ENCODE measurements at regions not wholly inside any gene's neighbourhood (a gene's known extent, or its start where the extent isn't known, plus 50 kb on each side); places are given as distances from the start of the nearest gene placed in this dataset.
A peak's percentile ranks its signal among the peaks of the same experiment; 100 is the strongest.
"Not testable (repeated sequence)": the region's sequence is repeated elsewhere in the genome, so short reads cannot be mapped to it uniquely, and the experiment has no call there.

DNA sequence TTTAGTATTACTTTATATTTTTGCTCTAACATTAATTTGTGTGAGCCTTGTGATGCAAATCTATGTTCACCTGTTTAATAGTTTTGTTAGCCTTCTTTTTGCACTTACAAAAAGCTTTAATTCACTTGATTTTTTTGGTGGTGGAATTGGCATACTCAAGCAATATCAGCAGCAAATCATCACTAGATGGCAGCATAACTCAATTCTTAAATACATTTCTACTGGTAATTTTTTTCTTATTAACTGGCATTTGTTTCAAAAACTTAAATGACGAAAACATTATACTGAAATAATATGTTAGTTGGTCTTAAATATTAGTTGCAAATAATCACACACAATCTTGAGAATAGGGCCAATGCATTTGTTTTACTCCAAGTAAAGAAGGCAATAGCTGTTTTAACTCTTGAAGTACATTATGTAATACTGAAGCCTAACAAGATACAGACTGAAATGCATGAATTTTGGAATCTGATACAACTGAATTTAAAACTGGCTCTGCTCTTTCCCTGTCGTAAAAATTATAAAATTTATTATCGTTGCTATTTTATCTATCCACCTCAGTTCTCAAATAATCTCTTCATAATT, 151.5 kb downstream of the ATXN7L3B start:
- peak; percentile 25 for DNase-seq

DNA sequence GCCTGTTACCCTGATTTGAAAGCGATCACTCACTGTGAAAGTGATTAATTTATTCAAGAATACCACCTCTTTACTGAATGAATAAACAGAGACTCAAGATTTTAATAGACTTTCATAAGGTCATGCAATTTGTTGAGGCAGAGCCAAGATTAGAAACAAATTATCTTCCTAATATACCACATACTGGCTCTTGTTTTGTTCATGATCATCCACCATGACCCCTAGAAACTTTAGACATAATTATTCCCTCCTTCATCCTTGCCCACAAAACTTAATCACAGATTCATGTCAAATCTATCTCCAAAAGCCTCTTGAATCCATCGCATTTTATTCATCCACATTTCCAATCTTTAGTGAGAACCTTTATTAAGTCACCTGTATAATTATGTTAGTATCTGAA, 152.3 kb downstream of the ATXN7L3B start:
- no peak for DNase-seq

DNA sequence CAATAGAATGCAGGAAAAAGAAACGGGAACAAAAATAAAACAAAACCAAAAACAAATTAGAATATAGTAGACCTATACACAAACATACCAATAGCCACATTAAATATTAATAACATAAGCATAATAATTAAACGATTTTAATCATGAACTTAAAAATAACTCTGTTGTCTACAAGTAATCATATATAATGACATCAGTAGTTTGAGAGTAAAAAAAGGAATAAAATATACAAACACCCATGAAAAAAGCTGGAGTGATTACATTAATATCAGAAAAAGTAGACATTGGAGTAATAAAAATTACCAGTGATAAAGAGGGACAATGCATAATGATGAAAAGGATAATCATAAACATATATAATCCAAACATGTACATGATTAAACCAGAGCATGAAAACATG, 181.8 kb downstream of the ATXN7L3B start:
- no peak for DNase-seq

DNA sequence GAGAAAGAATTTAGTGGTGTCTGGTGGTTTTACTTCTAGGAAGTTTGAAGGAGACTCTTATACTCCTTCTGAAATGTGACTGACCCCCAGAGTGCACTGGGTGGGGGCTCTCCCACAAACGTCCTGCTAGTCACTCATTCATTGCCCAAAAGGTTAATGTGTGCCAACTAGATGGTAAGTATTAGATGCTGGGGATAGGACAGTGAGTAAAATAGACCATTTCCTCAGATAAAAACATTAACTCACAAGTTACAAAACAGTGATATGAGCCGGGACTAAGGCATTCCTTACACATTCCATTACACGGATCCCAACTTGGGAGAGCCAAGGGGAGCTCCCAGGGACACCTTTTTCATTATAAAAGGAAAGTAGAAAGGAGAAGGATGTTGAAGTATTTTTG, 185.1 kb downstream of the ATXN7L3B start:
- no peak for DNase-seq

DNA sequence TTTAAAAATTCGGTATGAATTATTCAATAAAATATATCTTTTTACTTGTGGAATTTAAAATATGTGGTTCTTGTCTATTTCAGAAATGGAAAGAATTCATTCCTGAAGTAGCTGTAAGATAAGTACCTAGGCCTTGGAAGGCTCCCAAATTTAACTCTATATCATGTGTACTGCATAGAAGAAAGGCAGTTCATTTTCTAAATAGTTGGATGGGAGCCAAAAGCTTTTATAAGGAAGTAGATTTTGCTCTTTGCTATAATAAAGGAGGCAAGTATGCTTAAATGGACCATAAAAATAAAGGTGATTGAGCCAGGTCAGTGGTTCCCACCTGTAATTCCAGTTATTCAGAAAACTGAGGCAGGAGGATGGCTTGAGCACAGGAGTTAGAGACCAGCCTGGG, 187.5 kb downstream of the ATXN7L3B start:
- no peak for DNase-seq

DNA sequence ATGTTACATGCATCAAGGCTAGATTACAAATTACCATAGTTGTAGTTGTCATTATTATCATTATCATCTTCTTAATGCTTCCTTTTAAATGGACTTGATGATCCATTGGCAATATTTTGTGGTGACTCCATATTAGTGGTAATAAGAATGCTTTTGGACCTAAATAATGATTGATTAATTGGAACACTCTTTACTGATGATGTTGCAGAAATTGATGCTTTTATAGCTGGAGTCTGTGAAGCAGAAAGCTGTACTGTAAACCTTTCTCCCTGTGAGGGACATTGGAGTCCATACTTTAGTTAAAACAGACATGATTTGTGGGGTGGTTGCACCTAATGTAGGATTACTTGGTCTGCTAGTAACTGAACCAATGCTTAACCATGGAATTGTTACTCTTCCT, 190.4 kb downstream of the ATXN7L3B start:
- no peak for DNase-seq

DNA sequence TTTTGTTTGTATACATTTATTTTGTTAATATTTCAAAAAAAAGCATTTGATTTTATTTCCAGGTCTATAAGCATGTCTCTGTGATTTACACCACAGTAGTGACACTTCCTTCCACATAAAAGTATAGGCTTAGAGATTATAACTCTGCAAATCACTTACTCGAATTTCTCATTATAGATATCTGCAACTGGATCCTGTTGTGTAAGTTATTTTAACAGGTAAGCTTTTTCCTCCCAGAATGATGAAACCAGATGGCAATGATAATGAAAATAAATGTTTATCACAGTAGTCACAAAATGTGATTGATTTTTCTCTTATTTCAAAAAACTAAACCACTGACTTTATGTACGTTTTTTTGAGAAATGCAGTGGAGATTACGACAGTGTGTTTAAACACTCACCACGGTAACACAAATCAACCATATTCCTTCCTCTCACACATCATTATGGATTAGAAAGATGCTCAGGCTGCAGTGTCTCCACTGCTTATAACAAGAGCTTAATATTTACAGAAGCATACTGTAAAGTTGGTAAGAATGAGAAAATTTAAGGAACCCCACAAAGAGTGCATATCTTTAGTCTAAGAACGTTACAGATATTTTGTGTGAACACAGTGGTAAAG, 194.6 kb downstream of the ATXN7L3B start:
- DNase-seq, result no peak

DNA sequence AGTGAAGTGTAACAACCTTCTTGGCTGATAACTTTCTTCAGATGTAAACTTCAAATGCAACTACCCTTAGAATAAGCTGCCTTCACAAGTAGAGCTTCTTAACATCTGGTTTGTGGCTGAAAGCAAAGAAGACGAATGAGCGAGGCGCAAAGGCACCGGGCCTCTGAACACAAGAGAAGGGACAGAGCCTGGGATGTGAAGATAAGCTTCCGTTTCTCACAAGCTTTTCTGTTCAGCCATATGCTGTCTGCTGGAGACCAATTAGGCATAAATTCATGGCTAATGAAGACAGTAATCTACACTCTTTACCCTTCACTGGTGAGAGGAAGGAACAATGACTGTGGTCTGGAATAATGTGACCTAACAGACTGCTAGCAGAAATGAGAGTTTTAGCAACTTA, 195.2 kb downstream of the ATXN7L3B start:
- no peak for DNase-seq

DNA sequence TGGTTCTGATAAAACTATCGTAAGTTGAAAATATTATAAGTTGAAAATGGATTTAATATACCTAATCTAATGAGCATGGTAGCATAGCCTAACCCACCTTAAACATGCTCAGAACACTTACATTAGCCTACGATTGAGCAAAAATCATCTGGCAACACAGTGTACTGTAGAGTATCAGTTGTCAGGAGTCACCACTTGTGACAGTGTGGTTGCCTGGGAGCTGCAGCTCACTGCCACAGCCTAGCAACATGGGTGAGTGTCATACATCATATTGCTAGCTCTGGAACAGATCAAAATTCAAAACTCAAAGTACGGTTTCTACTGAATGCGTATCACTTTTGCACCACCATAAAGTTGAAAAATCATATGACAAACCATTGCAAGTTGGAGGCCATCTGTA, 203.5 kb downstream of the ATXN7L3B start:
- no peak for DNase-seq

DNA sequence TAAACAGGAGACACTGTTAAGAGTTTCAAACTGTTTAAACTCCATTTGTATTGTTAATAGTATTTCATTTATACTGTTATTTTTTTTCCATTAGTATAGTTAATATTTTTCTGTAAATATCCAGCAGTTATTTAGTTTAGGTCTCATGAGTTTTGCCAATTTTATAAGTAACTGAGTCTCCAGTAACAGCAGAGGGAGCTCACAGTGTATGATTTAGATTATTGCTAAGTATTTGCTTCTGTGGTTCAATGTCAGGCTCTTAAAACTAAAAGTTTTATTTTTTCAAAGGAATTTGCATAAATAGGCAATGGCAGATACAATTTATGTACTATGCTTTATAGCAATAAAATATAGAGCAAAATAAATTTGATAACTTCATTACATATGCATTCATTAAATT, 209.7 kb downstream of the ATXN7L3B start:
- no peak for DNase-seq

DNA sequence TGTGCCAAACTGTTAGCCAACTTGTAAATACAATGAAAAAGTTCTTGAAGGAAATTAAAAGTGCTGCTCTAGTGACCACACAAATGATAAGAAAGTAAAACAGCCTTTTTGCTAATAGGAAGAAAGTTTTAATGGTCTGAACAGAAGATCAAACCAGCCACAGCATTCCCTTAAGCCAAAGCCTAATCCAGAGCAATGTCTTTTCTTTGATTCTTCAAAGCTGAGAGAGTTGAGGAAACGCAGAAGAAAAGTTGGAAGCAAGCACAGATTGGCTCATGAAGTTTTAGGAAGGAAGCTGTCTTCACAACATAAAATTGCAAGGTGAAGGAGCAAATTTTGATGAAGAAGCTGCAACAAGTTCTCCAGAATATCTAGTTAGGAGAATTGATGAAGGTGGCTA, 213.8 kb downstream of the ATXN7L3B start:
- no peak for DNase-seq

DNA sequence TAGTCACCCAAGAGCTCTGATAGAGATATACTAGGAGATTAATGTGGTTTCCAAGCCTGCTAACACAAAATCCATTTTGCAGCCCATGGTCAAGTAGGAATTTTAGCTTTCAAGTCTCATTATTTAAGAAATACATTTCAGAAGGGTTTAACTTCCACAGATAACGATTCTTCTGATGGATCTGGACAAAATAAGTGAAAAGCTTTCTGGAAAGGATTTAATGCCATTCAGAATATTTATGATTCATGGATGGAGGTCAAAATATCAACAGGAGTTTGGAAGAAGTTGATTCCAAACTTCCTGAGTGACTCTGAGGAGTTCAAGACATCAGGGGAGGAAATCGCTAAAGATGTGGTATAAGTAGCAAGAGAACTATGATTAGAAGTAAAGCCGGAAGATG, 214.6 kb downstream of the ATXN7L3B start:
- no peak for DNase-seq

DNA sequence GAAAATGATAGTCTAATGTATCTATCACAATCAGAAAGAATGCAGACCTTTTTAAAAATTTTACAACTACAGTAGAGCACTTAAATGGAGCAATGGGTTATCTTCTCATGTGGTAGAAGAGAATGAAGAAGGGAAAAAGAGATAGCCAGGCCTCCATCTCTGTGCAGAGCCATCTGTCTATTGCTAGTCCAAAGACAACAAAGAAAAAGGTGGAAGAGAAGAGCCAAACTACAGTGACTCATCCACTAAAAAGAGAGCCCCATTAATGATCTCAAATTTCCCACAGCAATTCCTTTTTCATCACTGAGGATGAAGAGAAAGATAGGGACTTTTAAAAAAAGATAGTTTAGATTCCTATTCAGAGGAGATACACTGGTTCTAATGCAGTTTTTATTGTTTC, 232.9 kb downstream of the ATXN7L3B start:
- no peak for DNase-seq

DNA sequence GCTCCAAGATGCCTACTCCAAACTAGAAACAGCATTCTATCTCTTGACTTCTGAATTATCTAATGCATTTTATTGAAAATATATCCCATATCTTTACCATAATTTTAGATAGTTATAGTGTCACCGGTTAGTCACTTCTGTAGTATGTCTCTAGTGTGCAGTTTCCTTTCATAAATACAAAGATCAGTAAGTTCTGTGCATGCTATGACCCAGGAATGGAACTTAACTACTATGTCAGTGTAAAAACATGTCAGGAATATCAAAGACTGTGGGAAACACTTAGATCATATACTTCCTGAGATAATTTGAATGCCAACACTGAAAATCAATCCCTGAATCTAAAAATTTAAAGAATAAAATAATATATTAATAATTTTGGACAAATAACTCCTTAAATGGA, 237.6 kb downstream of the ATXN7L3B start:
- DNase-seq, result no peak

DNA sequence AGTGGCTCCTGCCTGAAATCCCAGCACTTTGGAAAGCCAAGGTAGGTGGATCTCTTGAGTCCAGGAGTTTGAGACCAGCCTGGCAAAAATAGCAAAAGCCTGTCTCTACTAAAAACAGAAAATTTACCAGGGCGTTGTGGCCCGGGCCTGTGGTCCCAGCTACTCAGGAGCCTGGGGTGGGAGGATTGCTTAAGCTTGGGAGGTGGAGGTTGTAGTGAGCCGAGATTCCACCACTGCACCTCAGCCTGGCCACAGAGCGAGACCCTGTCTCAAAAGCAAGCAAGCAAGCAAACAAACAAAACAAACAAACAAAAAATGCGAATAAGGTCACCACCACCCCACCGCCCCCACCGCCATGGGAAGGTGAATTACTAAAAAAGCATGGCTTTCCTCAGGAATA, 238.7 kb downstream of the ATXN7L3B start:
- DNase-seq, result no peak

DNA sequence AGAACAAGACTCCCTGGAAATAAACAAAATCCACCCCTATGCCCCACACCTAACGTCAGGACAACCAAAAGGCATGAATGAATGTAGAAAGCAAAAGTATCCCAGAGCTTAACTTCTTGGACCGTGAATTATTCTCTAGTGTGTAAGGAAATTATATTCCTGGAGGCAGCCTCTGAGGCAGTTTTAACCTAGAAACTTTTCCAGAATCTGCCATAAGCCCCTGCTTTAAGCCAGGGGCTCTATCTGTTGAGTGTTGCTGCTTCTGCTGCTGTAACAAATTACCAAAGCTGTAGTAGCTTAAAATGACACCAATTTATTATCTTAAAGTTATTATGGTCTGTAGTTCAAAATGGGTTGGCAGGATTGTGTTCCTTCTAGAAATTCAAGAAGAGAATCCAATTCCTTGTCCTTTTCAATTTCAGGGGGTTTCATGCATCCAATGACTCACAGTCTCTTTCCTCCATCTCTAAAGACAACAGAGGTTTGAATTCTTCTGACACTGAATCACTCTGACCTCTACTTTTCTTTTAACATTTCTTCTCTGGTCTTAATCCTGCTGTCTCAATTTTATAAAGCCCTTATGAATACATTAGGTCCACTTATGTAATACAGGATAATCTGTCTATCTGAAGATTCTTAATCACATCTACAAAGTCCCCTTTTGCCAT, 242.7 kb downstream of the ATXN7L3B start:
- no peak for DNase-seq

DNA sequence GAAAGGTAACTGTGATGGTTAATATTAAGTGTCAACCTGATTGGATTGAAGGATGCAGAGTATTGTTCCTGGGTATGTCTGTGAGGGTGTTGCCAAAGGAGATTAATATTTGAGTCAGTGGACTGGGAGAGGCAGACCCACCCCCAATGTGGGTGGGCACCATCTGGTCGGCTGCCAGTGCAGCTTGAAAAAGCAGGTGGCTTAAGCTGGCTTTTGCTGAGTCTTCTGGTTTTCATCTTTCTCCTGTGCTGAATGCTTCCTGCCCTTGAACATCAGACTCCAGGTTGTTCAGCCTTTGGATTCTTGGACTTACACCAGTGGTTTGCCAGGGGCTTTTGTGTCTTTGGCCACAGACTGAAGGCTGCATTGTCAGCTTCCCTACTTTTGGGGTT, 243.2 kb downstream of the ATXN7L3B start:
- not testable (repeated sequence) for DNase-seq

DNA sequence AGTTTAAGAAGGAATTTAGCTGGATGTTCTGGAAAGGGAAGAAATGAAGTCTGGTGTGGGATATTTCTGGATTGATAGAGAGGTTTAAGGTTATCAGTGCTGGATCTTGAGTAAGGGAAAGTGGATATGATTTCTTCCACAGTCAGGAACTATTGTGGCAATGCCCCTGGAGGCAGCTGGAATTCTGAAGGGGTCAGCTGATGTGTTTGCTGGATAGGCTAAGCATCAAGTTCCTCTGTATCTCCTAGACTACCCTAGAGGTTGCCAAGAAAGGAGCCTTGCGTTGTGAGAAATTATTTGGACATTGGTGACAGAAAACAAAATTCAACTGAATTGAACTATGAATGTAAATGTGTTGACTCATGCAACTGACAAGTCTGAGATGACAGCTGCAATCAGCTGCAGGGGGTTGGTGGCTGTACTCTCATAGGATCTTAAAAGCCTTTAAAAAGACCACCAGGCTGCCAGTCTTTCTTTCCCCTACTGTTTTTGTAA, 244.4 kb downstream of the ATXN7L3B start:
- DNase-seq, result no peak

DNA sequence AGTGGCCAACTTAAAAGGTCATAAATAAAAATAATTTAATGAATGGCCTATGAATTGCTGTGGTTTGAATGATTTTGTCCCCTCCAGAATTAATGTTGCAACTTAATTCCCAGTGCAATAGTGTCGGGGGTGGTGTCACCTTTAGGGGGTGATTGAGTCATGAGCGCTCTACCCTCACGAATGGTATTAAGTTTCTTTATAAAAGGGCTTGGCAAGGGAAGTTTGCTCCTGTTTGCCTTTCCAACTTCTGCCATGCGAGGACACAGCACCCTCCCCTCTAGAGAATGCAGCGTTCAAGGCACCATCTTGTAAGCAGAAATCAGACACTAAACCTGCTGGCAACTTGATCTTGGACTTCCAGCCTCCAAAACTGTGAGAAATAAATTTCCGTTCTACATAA, 253.3 kb downstream of the ATXN7L3B start:
- no peak for DNase-seq

DNA sequence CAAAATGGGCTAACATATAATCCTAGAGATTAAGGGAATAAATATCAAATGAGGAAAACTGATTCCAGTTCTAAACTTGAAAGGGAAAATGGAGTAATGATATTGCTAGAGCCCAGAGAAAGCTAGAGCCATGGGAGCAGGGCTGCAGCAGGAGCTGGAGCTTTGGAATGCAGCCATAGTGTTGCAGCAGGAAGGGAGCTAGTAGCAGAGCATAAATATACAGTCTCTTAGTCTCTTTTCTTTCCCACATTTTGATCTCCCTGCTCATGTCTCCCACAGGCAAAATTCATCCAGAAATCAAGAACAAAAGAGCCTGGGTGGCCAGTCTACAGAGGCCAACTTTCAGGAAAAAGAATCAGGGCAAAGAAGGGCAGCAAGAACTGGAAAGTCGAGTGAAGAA, 253.7 kb downstream of the ATXN7L3B start:
- DNase-seq, result no peak

DNA sequence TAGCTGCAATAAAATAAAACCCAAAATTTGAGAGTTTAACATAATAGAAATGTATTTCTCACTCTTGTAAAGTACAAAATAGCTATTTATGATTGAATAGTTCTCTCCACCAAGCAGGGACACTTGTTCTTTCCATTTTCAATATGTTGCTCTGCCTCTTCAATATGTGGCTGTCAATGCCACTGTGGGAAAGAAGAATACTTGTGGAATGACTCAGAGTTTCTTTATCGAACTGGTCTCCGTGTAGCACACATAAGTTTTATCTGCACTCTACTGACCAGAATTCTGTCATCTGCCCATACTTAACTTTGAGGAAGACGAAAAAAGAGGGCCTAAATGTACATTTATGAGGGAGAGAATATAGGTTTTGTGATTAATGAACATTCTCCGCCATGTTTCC, 256.9 kb downstream of the ATXN7L3B start:
- DNase-seq, result no peak

DNA sequence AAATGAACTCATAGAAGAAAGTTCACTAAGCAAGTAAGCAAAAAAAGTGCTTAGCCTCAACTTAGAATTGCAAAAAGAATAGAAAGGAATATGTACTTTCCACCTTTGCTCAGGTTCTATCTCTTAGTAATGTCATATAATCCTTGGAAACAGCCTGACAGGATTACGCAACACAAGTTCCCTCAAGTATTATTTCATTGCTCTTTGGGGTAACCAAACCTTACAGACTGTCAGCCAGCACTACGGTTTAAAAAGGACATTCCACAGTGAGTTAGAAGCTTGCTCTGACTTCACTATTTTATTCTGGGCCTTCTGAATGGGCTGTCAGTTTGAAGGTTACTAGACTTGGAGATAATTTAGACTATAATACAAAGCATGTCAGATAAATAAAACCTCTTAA, 264.0 kb downstream of the ATXN7L3B start:
- DNase-seq, result no peak

DNA sequence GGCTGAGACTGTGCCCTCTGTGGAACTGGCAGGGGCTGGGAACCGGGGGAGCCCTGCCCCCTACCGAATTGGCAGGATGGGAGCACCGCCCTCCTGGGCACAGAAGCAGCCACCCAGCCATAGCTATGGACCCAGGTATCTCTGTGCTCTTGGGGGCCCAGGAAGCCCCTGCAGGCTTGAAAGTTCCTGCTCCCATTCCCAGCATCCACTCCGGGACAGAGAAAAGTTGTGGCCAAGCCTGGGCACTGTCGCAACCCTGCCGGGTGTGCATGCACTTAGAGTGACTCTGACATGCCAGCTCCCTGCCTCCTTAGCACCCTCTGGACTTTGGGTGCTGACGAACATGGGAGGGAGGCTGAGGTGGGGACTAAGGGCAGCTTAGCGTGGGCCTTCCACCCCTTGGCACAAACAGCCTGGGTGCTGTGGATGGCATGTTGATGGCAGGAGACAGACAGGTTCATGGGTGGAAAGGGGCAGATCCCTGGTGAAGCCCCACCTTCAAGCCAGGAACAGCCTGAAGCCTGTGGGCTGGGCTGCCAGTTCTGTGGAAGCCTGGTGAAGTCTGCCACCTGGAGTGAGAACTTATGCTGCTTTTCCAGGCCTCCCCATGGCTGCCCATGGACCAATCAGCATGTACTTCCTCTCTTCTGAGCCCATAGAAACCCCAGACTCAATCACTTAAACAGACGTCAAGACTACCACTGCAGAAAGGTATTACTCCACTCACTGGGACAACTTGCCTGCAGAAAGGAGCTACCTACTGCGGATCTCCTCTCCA, 279.0 kb downstream of the ATXN7L3B start:
- DNase-seq, result no peak
